Sigmoid colon (tissue), 4 donors: ENCODE measurements at regions not wholly inside any gene's neighbourhood (a gene's known extent, or its start where the extent isn't known, plus 50 kb on each side); places are given as distances from the start of the nearest gene placed in this dataset.

Experiments
- EP300 ChIP-seq, 4 donors: sonication (generic); formaldehyde crosslinking; IDR thresholded peaks; one replicate each; pipeline ENCODE4 v1.6.1; 2017; ENCODE audit warnings: antibody characterized with exemption in 4 of 4
- POLR2A ChIP-seq, 2 donors: fragments of 450-650 bp; IDR thresholded peaks; one replicate each; pipeline ENCODE4 v1.6.1; 2016; ENCODE audit warnings: antibody characterized with exemption in 2 of 2, mild to moderate bottlenecking in 2 of 2, moderate library complexity in 2 of 2
- POLR2AphosphoS5 ChIP-seq, 4 donors: sonication (generic); formaldehyde crosslinking; IDR thresholded peaks; one replicate each; pipeline ENCODE4 v1.6.1; 2017; ENCODE audit warnings: antibody characterized with exemption in 4 of 4
- TF ChIP-seq, protein P1 (sequence below), 4 experiments: fragments of 450-650 bp in 3 of 4; fragments of 200-600 bp in 1 of 4; IDR thresholded peaks; one replicate each; pipeline ENCODE4 v1.5.1; 2016 to 2019; ENCODE audit warnings: antibody characterized with exemption in 4 of 4, mild to moderate bottlenecking in 3 of 4, moderate library complexity in 2 of 4

DNA sequence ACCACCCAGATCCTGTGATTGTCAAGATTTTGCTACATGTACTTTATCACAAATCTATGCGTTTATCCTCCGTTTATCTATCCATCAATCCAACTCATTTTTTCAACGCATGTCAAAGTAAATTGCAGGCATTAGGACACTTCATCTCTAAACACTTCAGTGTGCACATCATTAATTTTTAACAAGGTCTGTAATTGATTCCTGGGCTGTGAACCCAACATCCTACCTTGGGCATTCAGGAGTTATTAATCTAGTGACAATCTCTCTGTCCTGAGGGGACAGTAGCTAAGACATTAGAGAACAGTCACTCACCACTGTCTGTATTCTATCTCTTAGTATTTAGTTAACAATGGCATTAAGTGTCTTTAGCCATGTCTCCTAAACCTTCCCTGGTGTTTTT, 264.7 kb downstream of the SOX9 start:
- TF ChIP-seq, protein P1, sequence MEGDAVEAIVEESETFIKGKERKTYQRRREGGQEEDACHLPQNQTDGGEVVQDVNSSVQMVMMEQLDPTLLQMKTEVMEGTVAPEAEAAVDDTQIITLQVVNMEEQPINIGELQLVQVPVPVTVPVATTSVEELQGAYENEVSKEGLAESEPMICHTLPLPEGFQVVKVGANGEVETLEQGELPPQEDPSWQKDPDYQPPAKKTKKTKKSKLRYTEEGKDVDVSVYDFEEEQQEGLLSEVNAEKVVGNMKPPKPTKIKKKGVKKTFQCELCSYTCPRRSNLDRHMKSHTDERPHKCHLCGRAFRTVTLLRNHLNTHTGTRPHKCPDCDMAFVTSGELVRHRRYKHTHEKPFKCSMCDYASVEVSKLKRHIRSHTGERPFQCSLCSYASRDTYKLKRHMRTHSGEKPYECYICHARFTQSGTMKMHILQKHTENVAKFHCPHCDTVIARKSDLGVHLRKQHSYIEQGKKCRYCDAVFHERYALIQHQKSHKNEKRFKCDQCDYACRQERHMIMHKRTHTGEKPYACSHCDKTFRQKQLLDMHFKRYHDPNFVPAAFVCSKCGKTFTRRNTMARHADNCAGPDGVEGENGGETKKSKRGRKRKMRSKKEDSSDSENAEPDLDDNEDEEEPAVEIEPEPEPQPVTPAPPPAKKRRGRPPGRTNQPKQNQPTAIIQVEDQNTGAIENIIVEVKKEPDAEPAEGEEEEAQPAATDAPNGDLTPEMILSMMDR (IDR thresholded peaks at IDR 0.05): no peak
- TF ChIP-seq POLR2AphosphoS5 (IDR thresholded peaks at IDR 0.05): no peak
- no peak for TF ChIP-seq EP300 (IDR thresholded peaks at IDR 0.05)
- TF ChIP-seq POLR2A (IDR thresholded peaks at IDR 0.05): no peak
